Left colon (tissue), 2 donors: ENCODE measurements at regions not wholly inside any gene's neighbourhood (a gene's known extent, or its start where the extent isn't known, plus 50 kb on each side); places are given as distances from the start of the nearest gene placed in this dataset.
"Not testable (repeated sequence)": the region's sequence is repeated elsewhere in the genome, so short reads cannot be mapped to it uniquely, and the experiment has no call there.

Source experiments
- ATAC-seq: fragments of 200-7000 bp; cut with Tn5 transposase; one replicate; pipeline ENCODE4 v1.9.1; 2020; ENCODE audit warnings: mild to moderate bottlenecking, moderate library complexity
- DNase-seq, 2 donors: peaks; one replicate each; pipeline ENCODE4 v3.0.0-alpha.2; 2020
- intact Hi-C, 2 donors: fragments of 100-400 bp; cut with DNase I in 1 of 2; cut with micrococcal nuclease in 1 of 2; formaldehyde crosslinking; loops; one replicate each; pipeline versions ENCODE4 v1.11.2 to v1.14.0; 2022; cut with DNase I, micrococcal nuclease
- donor health status: DM: no; HTN: no; CAD: no.
- donor health status: DM: yes; HTN: yes; CAD: no.

GRCh38 chr11:87897071-87897470 lies 278.2 kb downstream of the RAB38 start:
- ATAC-seq: no peak
- intact Hi-C loops: no loop called here
- DNase-seq: no peak

GRCh38 chr11:87894961-87895360 lies 280.3 kb downstream of the RAB38 start:
- ATAC-seq (no peak), DNase-seq (no peak)
- intact Hi-C loops: no loop called here

GRCh38 chr11:87892291-87892690 lies 283.0 kb downstream of the RAB38 start:
- DNase-seq: no peak
- ATAC-seq: no peak
- intact Hi-C loops: no loop called here

GRCh38 chr11:87889126-87889525 lies 286.1 kb downstream of the RAB38 start:
- intact Hi-C loops: no loop called here
- no peak for DNase-seq
- no peak for ATAC-seq

- intact Hi-C loops, ATAC-seq, DNase-seq: not testable (repeated sequence)
Measured at GRCh38 chr11:87885084-87885483, 290.2 kb downstream of the RAB38 start.

GRCh38 chr11:87879118-87879517 lies 296.1 kb downstream of the RAB38 start:
- intact Hi-C loops: no loop called here
- DNase-seq (no peak), ATAC-seq (no peak)

- DNase-seq: no peak
- intact Hi-C loops: no loop called here
- ATAC-seq: no peak
Measured at GRCh38 chr11:87878373-87878825, 296.8 kb downstream of the RAB38 start.

- intact Hi-C loops: no loop called here
Measured at GRCh38 chr11:87871056-87871455, 304.2 kb downstream of the RAB38 start.

GRCh38 chr11:87870086-87870485 lies 305.2 kb downstream of the RAB38 start:
- ATAC-seq (no peak), DNase-seq (no peak)
- intact Hi-C loops: no loop called here

More at GRCh38 chr11:87871056-87871455, 304.2 kb downstream of the RAB38 start:
- ATAC-seq (no peak), DNase-seq (no peak)

- intact Hi-C loops: no loop called here
- DNase-seq: no peak
- no peak for ATAC-seq
Measured at GRCh38 chr11:87866951-87867350, 308.3 kb downstream of the RAB38 start.

GRCh38 chr11:87861030-87861429 lies 314.2 kb downstream of the RAB38 start:
- intact Hi-C loops: no loop called here
- ATAC-seq (no peak), DNase-seq (no peak)

GRCh38 chr11:87859636-87860035 lies 315.6 kb downstream of the RAB38 start:
- ATAC-seq: no peak
- DNase-seq: no peak
- intact Hi-C loops: no loop called here

GRCh38 chr11:87851827-87852226 lies 323.4 kb downstream of the RAB38 start:
- no peak for DNase-seq
- intact Hi-C loops: no loop called here
- no peak for ATAC-seq

- DNase-seq (no peak), ATAC-seq (no peak)
- intact Hi-C loops: no loop called here
Measured at GRCh38 chr11:87851234-87851633, 324.0 kb downstream of the RAB38 start.

- DNase-seq: no peak
- intact Hi-C loops: no loop called here
- ATAC-seq: no peak
Measured at GRCh38 chr11:87849216-87849615, 326.0 kb downstream of the RAB38 start.

- DNase-seq: no peak
- no peak for ATAC-seq
- intact Hi-C loops: no loop called here
Measured at GRCh38 chr11:87840786-87841185, 334.5 kb downstream of the RAB38 start.

- ATAC-seq (no peak), DNase-seq (no peak)
- intact Hi-C loops: no loop called here
Measured at GRCh38 chr11:87832211-87832610, 343.0 kb downstream of the RAB38 start.

GRCh38 chr11:87820011-87820410 lies 355.2 kb downstream of the RAB38 start:
- intact Hi-C loops: no loop called here
- no peak for DNase-seq
- ATAC-seq: no peak

- no peak for DNase-seq
- ATAC-seq: no peak
Measured at GRCh38 chr11:87819151-87819550, 356.1 kb downstream of the RAB38 start.

GRCh38 chr11:87812571-87813365 lies 362.5 kb downstream of the RAB38 start:
- intact Hi-C loops: no loop called here
- ATAC-seq (no peak), DNase-seq (no peak)

More at GRCh38 chr11:87819151-87819550, 356.1 kb downstream of the RAB38 start:
- intact Hi-C loops: no loop called here

GRCh38 chr11:87810486-87810885 lies 364.8 kb downstream of the RAB38 start:
- intact Hi-C loops: no loop called here
- DNase-seq: no peak
- ATAC-seq: no peak
